WTC11 (cell line): ENCODE measurements at regions not wholly inside any gene's neighbourhood (a gene's known extent, or its start where the extent isn't known, plus 50 kb on each side); places are given as distances from the start of the nearest gene placed in this dataset.

ENCODE experiments used
- ATAC-seq: fragments of 200-7000 bp; cut with Tn5 transposase; 2 replicates; pipeline ENCODE4 v1.10.0; 2021; ENCODE audit warnings: mild to moderate bottlenecking, moderate library complexity
- CTCF ChIA-PET: fragments of 300-600 bp; sonication (Branson Sonifier 250); formaldehyde crosslinking; loops from one replicate; lab custom pipeline; 2021; ENCODE audit warnings: antibody characterized with exemption; lab: Charles Lee
- POLR2A ChIA-PET: fragments of 350-600 bp; sonication (Branson Sonifier 250); formaldehyde crosslinking; loops from one replicate; lab custom pipeline; 2021; ENCODE audit warnings: antibody characterized with exemption; lab: Charles Lee
- DNase-seq: peaks from one replicate; pipeline ENCODE4 v3.0.0; 2021; ENCODE audit warnings: low spot score
- H3K27ac Mint-ChIP-seq: 2 replicates; pipeline ENCODE4 v1.8.0; 2021; ENCODE audit warnings: mixed read lengths
- H3K27me3 Mint-ChIP-seq: 2 replicates; pipeline ENCODE4 v1.8.0; 2021; ENCODE audit warnings: low read depth, mild to moderate bottlenecking, moderate library complexity, mixed read lengths
- H3K36me3 Mint-ChIP-seq: 2 replicates; pipeline ENCODE4 v1.8.0; 2021; ENCODE audit warnings: mixed read lengths
- H3K4me1 Mint-ChIP-seq: 2 replicates; pipeline ENCODE4 v1.8.0; 2022; ENCODE audit warnings: mixed read lengths
- H3K4me3 Mint-ChIP-seq: 2 replicates; pipeline ENCODE4 v1.8.0; 2021; ENCODE audit warnings: mild to moderate bottlenecking, moderate library complexity, mixed read lengths
- H3K9me3 Mint-ChIP-seq: 2 replicates; pipeline ENCODE4 v1.8.0; 2021; ENCODE audit warnings: mixed read lengths
- CTCF ChIP-seq: fragments of 200-600 bp; IDR thresholded peaks from 2 replicates; pipeline ENCODE4 v1.8.0; 2022; ENCODE audit warnings: antibody characterized with exemption
- EMX1 ChIP-seq: fragments of 250-450 bp; sonication (Bioruptor Pico); IDR thresholded peaks from 2 replicates; pipeline ENCODE4 v1.8.0; 2021; ENCODE audit warnings: mild to moderate bottlenecking
- ETV6 ChIP-seq: sonication (generic); formaldehyde crosslinking; IDR thresholded peaks from 2 replicates; pipeline ENCODE4 v1.8.1; 2022; ENCODE audit warnings: mild to moderate bottlenecking, missing genetic modification reagents
- FOXJ3 ChIP-seq: sonication (generic); formaldehyde crosslinking; IDR thresholded peaks from 2 replicates; pipeline ENCODE4 v1.9.0; 2021; ENCODE audit warnings: missing genetic modification reagents, mild to moderate bottlenecking, borderline replicate concordance
- GTF2I ChIP-seq: fragments of 250-450 bp; sonication (Bioruptor Pico); conservative IDR thresholded peaks from 2 replicates; pipeline ENCODE4 v1.4.0; 2021; ENCODE audit warnings: mild to moderate bottlenecking
- JUN ChIP-seq: sonication (generic); formaldehyde crosslinking; IDR thresholded peaks from 2 replicates; pipeline ENCODE4 v1.8.0; 2023; ENCODE audit warnings: mild to moderate bottlenecking, missing genetic modification reagents
- MLX ChIP-seq: sonication (generic); formaldehyde crosslinking; IDR thresholded peaks from 2 replicates; pipeline ENCODE4 v1.8.1; 2023; ENCODE audit warnings: mild to moderate bottlenecking, missing genetic modification reagents, moderate library complexity
- NR2C2 ChIP-seq: sonication (generic); formaldehyde crosslinking; IDR thresholded peaks from 2 replicates; pipeline ENCODE4 v1.8.0; 2022; ENCODE audit warnings: mild to moderate bottlenecking, missing genetic modification reagents
- NR3C1 ChIP-seq: sonication (generic); formaldehyde crosslinking; conservative IDR thresholded peaks from 2 replicates; pipeline ENCODE4 v1.8.1; 2023; ENCODE audit warnings: low read depth, mild to moderate bottlenecking, missing genetic modification reagents
- SP1 ChIP-seq: sonication (generic); formaldehyde crosslinking; conservative IDR thresholded peaks from 2 replicates; pipeline ENCODE4 v1.8.1; 2022; ENCODE audit warnings: missing genetic modification reagents
- TCF7 ChIP-seq: sonication (generic); formaldehyde crosslinking; IDR thresholded peaks from 2 replicates; pipeline ENCODE4 v1.8.0; 2022; ENCODE audit warnings: mild to moderate bottlenecking, low read depth, missing genetic modification reagents, moderate library complexity
- TEAD1 ChIP-seq: sonication (generic); formaldehyde crosslinking; IDR thresholded peaks from 2 replicates; pipeline ENCODE4 v1.8.0; 2022; ENCODE audit warnings: mild to moderate bottlenecking, missing genetic modification reagents
- TEAD4 ChIP-seq: sonication (generic); formaldehyde crosslinking; IDR thresholded peaks from 2 replicates; pipeline ENCODE4 v1.8.0; 2022; ENCODE audit warnings: mild to moderate bottlenecking, missing genetic modification reagents
- TP53 ChIP-seq: sonication (generic); formaldehyde crosslinking; IDR thresholded peaks from 2 replicates; pipeline ENCODE4 v1.8.1; 2023; ENCODE audit warnings: mild to moderate bottlenecking, missing genetic modification reagents
- USF2 ChIP-seq: sonication (generic); formaldehyde crosslinking; IDR thresholded peaks from 2 replicates; pipeline ENCODE4 v1.8.1; 2023; ENCODE audit warnings: mild to moderate bottlenecking, missing genetic modification reagents, moderate library complexity
- ZNF396 ChIP-seq: fragments of 250-450 bp; sonication (Bioruptor Pico); IDR thresholded peaks from 2 replicates; pipeline ENCODE4 v1.8.0; 2021; ENCODE audit warnings: mild to moderate bottlenecking, moderate library complexity, borderline replicate concordance
- ZNF416 ChIP-seq: fragments of 250-450 bp; sonication (Bioruptor Pico); IDR thresholded peaks from 2 replicates; pipeline ENCODE4 v1.9.0; 2021; ENCODE audit warnings: mild to moderate bottlenecking, inconsistent platforms
- TF ChIP-seq, protein P1 (sequence below): sonication (generic); formaldehyde crosslinking; IDR thresholded peaks from 2 replicates; pipeline ENCODE4 v1.8.0; 2022; ENCODE audit warnings: mild to moderate bottlenecking, missing genetic modification reagents
- TF ChIP-seq, protein P2 (sequence below): fragments of 250-450 bp; sonication (Bioruptor Pico); conservative IDR thresholded peaks from 2 replicates; pipeline ENCODE4 v1.9.0; 2021; ENCODE audit warnings: mild to moderate bottlenecking
- TF ChIP-seq, protein P3 (sequence below): sonication (generic); formaldehyde crosslinking; IDR thresholded peaks from 2 replicates; pipeline ENCODE4 v1.8.0; 2023; ENCODE audit warnings: mild to moderate bottlenecking, missing genetic modification reagents
- TF ChIP-seq, protein P4 (sequence below): sonication (generic); formaldehyde crosslinking; IDR thresholded peaks from 2 replicates; pipeline ENCODE4 v1.8.1; 2022; ENCODE audit warnings: low read depth, mild to moderate bottlenecking, moderate library complexity, missing genetic modification reagents, borderline replicate concordance

GRCh38 chr12:87822923-87823322 is 206.3 kb downstream of the C12orf50 start (continued):
- TF ChIP-seq USF2 (CRISPR knock-in tag) (no peak), NR2C2 (no peak), TCF7 (CRISPR knock-in tag) (no peak), TEAD1 (no peak), CTCF (no peak)
- TF ChIP-seq, protein P1, sequence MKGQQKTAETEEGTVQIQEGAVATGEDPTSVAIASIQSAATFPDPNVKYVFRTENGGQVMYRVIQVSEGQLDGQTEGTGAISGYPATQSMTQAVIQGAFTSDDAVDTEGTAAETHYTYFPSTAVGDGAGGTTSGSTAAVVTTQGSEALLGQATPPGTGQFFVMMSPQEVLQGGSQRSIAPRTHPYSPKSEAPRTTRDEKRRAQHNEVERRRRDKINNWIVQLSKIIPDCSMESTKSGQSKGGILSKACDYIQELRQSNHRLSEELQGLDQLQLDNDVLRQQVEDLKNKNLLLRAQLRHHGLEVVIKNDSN (CRISPR knock-in tag) = no peak

- H3K4me3 Mint-ChIP-seq = no peak overlapping the region
- POLR2A ChIA-PET = no interaction called here
- DNase-seq = no peak
- TF ChIP-seq SP1 (CRISPR knock-in tag) = no peak
- TF ChIP-seq, protein P2, sequence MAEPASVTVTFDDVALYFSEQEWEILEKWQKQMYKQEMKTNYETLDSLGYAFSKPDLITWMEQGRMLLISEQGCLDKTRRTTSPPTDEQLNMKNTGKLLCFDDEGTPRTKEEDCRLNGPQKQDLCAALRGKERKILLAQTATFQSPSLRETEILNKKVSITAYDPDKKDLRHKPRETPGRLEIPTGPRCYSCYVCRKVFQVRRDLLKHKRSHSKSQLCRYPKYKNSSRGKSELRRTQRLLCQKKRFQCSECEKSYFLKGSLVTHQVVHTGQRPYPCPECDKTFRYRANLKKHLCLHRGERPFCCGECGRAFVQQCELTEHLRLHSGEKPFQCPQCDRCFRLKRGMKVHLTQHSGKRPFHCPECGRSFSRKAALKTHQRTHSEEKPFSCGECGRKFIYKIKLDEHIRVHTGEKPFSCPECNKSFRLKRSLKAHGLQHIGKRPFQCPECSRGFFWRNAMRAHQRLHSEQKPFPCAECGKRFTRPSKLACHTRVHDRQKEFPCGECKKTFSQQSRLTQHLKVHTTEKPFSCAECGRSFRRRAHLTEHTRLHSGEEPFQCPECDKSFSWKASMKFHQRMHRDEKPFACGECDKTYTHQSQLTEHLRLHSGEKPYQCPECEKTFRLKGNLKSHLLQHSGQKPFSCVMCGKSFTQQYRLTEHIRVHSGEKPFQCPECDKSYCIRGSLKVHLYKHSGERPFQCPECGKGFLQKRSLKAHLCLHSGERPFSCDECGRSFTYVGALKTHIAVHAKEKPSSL (CRISPR knock-in tag) = no peak
- no peak for TF ChIP-seq MLX (CRISPR knock-in tag)
- TF ChIP-seq NR3C1 = no peak
- TF ChIP-seq FOXJ3 (CRISPR knock-in tag) = no peak
- no peak for TF ChIP-seq GTF2I
- no peak for TF ChIP-seq ZNF416 (CRISPR knock-in tag)
- no peak for TF ChIP-seq EMX1 (CRISPR knock-in tag)
- TF ChIP-seq TEAD4 (CRISPR knock-in tag) = no peak
- TF ChIP-seq, protein P3, sequence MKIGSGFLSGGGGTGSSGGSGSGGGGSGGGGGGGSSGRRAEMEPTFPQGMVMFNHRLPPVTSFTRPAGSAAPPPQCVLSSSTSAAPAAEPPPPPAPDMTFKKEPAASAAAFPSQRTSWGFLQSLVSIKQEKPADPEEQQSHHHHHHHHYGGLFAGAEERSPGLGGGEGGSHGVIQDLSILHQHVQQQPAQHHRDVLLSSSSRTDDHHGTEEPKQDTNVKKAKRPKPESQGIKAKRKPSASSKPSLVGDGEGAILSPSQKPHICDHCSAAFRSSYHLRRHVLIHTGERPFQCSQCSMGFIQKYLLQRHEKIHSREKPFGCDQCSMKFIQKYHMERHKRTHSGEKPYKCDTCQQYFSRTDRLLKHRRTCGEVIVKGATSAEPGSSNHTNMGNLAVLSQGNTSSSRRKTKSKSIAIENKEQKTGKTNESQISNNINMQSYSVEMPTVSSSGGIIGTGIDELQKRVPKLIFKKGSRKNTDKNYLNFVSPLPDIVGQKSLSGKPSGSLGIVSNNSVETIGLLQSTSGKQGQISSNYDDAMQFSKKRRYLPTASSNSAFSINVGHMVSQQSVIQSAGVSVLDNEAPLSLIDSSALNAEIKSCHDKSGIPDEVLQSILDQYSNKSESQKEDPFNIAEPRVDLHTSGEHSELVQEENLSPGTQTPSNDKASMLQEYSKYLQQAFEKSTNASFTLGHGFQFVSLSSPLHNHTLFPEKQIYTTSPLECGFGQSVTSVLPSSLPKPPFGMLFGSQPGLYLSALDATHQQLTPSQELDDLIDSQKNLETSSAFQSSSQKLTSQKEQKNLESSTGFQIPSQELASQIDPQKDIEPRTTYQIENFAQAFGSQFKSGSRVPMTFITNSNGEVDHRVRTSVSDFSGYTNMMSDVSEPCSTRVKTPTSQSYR (CRISPR knock-in tag) = no peak
- no peak for TF ChIP-seq CTCF
- no peak for TF ChIP-seq ETV6 (CRISPR knock-in tag)
- TF ChIP-seq, protein P4, sequence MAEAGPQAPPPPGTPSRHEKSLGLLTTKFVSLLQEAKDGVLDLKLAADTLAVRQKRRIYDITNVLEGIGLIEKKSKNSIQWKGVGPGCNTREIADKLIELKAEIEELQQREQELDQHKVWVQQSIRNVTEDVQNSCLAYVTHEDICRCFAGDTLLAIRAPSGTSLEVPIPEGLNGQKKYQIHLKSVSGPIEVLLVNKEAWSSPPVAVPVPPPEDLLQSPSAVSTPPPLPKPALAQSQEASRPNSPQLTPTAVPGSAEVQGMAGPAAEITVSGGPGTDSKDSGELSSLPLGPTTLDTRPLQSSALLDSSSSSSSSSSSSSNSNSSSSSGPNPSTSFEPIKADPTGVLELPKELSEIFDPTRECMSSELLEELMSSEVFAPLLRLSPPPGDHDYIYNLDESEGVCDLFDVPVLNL (CRISPR knock-in tag) = no peak
- TF ChIP-seq TP53 = no peak
- TF ChIP-seq JUN (CRISPR knock-in tag) = no peak
- TF ChIP-seq ZNF396 (CRISPR knock-in tag) = no peak
- TF ChIP-seq, all 79 proteins: peak for 0
- Mint-ChIP-seq H3K27ac (peak overlapping the region; percentile 40; the same call in 1 of the 2 replicates), H3K4me1 (peaks cover 5% of the 10 kb centered on the region; the same call in 1 of the 2 replicates), H3K36me3 (no peaks in the 10 kb centered on the region), H3K27me3 (no peaks in the 10 kb centered on the region), H3K9me3 (peaks cover 6% of the 10 kb centered on the region; the same call in 1 of the 2 replicates)
- ATAC-seq = peak; percentile 30; the same call in 1 of the 2 replicates
- CTCF ChIA-PET = no interaction called here
Observed at GRCh38 chr12:87820524-87821202, 208.5 kb downstream of the C12orf50 start.
